Activated naive CD8-positive, alpha-beta T cell treated with anti-CD3 and anti-CD28 coated beads, Interleukin-2, amount 50 U/mL, for 24 hours (primary cell): ENCODE measurements at regions not wholly inside any gene's neighbourhood (a gene's known extent, or its start where the extent isn't known, plus 50 kb on each side); places are given as distances from the start of the nearest gene placed in this dataset.

ENCODE experiments used
- ATAC-seq: fragments of 150-1000 bp; cut with Tn5 transposase; one replicate; pipeline ENCODE4 v1.10.0; 2021
- DNase-seq: peaks from one replicate; pipeline ENCODE4 v3.0.0; 2021
- H3K27ac Mint-ChIP-seq: one replicate; pipeline ENCODE4 v1.8.0; 2021; ENCODE audit warnings: mild to moderate bottlenecking, mixed read lengths
- H3K27me3 Mint-ChIP-seq: one replicate; pipeline ENCODE4 v1.8.0; 2021; ENCODE audit warnings: mixed read lengths
- H3K36me3 Mint-ChIP-seq: one replicate; pipeline ENCODE4 v1.8.0; 2021; ENCODE audit warnings: low read depth, mixed read lengths
- H3K4me1 Mint-ChIP-seq: one replicate; pipeline ENCODE4 v1.8.0; 2021; ENCODE audit warnings: mixed read lengths
- H3K4me3 Mint-ChIP-seq: one replicate; pipeline ENCODE4 v1.8.0; 2021; ENCODE audit warnings: mild to moderate bottlenecking, moderate library complexity, mixed read lengths
- H3K9me3 Mint-ChIP-seq: one replicate; pipeline ENCODE4 v1.8.0; 2021; ENCODE audit warnings: mixed read lengths

DNA sequence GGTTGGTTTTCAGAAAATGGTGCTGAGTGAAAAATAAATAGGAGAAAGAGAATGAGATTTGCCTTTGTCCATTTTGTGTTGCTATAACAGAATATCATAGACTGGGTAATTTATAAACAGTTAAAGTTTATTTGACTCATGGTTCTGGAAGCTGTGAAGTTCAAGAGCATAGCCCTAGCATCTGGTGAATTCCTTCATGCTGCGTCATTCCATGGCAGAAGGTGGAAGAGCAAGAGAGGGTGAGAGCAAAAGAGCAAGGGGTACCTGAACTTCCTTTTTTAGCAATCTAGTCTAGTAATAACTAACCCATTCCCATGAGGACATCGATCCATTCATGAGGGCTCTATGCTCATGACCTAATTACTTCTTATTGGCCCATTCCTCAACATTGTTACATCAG, 209.1 kb upstream of the ZP4 start:
- no peaks in the 10 kb centered on the region for H3K4me1 Mint-ChIP-seq
- H3K4me3 Mint-ChIP-seq: no peak overlapping the region
- no peaks in the 10 kb centered on the region for H3K27me3 Mint-ChIP-seq
- H3K27ac Mint-ChIP-seq: no peak overlapping the region
- no peaks in the 10 kb centered on the region for H3K36me3 Mint-ChIP-seq
- DNase-seq: no peak
- ATAC-seq: no peak
- H3K9me3 Mint-ChIP-seq: peaks cover 4% of the 10 kb centered on the region

- no peaks in the 10 kb centered on the region for H3K36me3 Mint-ChIP-seq
- no peak overlapping the region for H3K27ac Mint-ChIP-seq
- no peak overlapping the region for H3K4me3 Mint-ChIP-seq
- H3K9me3 Mint-ChIP-seq: peaks cover 22% of the 10 kb centered on the region
- DNase-seq (no peak), ATAC-seq (no peak)
- no peaks in the 10 kb centered on the region for H3K4me1 Mint-ChIP-seq
- H3K27me3 Mint-ChIP-seq: no peaks in the 10 kb centered on the region
Measured at GRCh38 chr1:238089615-238090014, 198.9 kb upstream of the ZP4 start.

GRCh38 chr1:238088560-238089290, 198.0 kb upstream of the ZP4 start:
- H3K4me1 Mint-ChIP-seq: no peaks in the 10 kb centered on the region
- H3K36me3 Mint-ChIP-seq: no peaks in the 10 kb centered on the region
- no peak for ATAC-seq
- H3K4me3 Mint-ChIP-seq: no peak overlapping the region
- H3K27me3 Mint-ChIP-seq: no peaks in the 10 kb centered on the region
- H3K27ac Mint-ChIP-seq: no peak overlapping the region
- peaks cover 22% of the 10 kb centered on the region for H3K9me3 Mint-ChIP-seq
- DNase-seq: no peak

DNA sequence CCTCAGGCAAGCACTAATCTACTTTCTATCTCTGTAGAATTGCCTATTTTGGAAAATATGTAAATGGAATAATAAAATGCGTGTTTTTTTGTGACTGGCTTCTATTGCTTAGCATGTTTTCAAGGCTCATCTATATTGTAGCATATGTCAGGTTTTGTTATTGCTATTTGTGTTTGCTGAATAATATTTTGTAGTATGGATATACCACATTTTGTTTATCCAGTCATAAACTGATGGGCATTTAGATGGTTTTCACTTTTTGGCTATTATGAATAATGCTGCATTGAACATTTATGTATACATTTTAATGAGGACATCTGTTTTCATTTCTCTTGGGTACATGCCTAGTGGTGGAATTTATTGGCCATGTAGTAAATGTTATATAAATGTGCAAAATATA, 183.3 kb upstream of the ZP4 start:
- Mint-ChIP-seq H3K36me3 (no peaks in the 10 kb centered on the region), H3K27ac (no peak overlapping the region), H3K4me1 (no peaks in the 10 kb centered on the region), H3K27me3 (no peaks in the 10 kb centered on the region), H3K4me3 (no peak overlapping the region), H3K9me3 (peaks cover 17% of the 10 kb centered on the region)
- DNase-seq: no peak
- no peak for ATAC-seq

- no peaks in the 10 kb centered on the region for H3K4me1 Mint-ChIP-seq
- DNase-seq (no peak), ATAC-seq (no peak)
- no peaks in the 10 kb centered on the region for H3K27me3 Mint-ChIP-seq
- H3K9me3 Mint-ChIP-seq: peaks cover 8% of the 10 kb centered on the region
- H3K36me3 Mint-ChIP-seq: no peaks in the 10 kb centered on the region
- no peak overlapping the region for H3K27ac Mint-ChIP-seq
- H3K4me3 Mint-ChIP-seq: no peak overlapping the region
Measured at GRCh38 chr1:238071061-238071460, 180.3 kb upstream of the ZP4 start.

DNA sequence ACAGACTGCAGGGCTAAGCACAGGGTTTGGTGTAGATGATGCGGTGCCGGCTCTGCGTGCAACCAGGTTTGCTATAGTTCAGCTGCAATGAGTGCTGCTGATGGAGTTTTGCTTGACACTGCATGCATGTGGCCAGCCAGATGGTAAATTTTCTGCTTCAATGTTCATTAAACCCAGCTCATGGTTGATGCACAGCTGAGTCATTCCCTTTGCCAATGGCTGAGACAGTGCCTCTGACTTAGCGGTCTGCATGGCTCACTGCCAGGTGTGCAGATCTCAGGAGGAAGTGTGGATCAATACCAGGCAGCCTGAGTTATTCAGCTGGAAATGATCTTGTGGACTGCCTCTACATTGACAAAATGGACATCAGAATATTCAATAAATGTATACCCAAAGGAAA, 172.7 kb upstream of the ZP4 start:
- no peak for ATAC-seq
- H3K36me3 Mint-ChIP-seq: no peaks in the 10 kb centered on the region
- H3K9me3 Mint-ChIP-seq: peaks cover 6% of the 10 kb centered on the region
- no peak for DNase-seq
- no peak overlapping the region for H3K27ac Mint-ChIP-seq
- no peak overlapping the region for H3K4me3 Mint-ChIP-seq
- H3K4me1 Mint-ChIP-seq: no peaks in the 10 kb centered on the region
- no peaks in the 10 kb centered on the region for H3K27me3 Mint-ChIP-seq

- DNase-seq: no peak
- Mint-ChIP-seq H3K4me1 (no peaks in the 10 kb centered on the region), H3K27me3 (no peaks in the 10 kb centered on the region), H3K4me3 (no peak overlapping the region), H3K27ac (no peak overlapping the region), H3K36me3 (no peaks in the 10 kb centered on the region), H3K9me3 (peaks cover 6% of the 10 kb centered on the region)
- no peak for ATAC-seq
Measured at GRCh38 chr1:238061967-238062613, 171.4 kb upstream of the ZP4 start.

- no peaks in the 10 kb centered on the region for H3K4me1 Mint-ChIP-seq
- no peaks in the 10 kb centered on the region for H3K36me3 Mint-ChIP-seq
- H3K9me3 Mint-ChIP-seq: peaks cover 6% of the 10 kb centered on the region
Measured at GRCh38 chr1:238060061-238060460, 169.3 kb upstream of the ZP4 start.

GRCh38 chr1:238052496-238053266, 162.0 kb upstream of the ZP4 start:
- no peak overlapping the region for H3K27ac Mint-ChIP-seq
- DNase-seq: no peak
- H3K9me3 Mint-ChIP-seq: no peaks in the 10 kb centered on the region
- no peaks in the 10 kb centered on the region for H3K27me3 Mint-ChIP-seq
- no peak for ATAC-seq
- H3K36me3 Mint-ChIP-seq: no peaks in the 10 kb centered on the region
- H3K4me3 Mint-ChIP-seq: no peak overlapping the region
- no peaks in the 10 kb centered on the region for H3K4me1 Mint-ChIP-seq

More at GRCh38 chr1:238060061-238060460, 169.3 kb upstream of the ZP4 start:
- ATAC-seq: no peak
- no peak for DNase-seq
- Mint-ChIP-seq H3K4me3 (no peak overlapping the region), H3K27ac (no peak overlapping the region), H3K27me3 (no peaks in the 10 kb centered on the region)

- H3K4me3 Mint-ChIP-seq: no peak overlapping the region
- H3K36me3 Mint-ChIP-seq: no peaks in the 10 kb centered on the region
- no peaks in the 10 kb centered on the region for H3K4me1 Mint-ChIP-seq
- no peaks in the 10 kb centered on the region for H3K27me3 Mint-ChIP-seq
- H3K9me3 Mint-ChIP-seq: peaks cover 28% of the 10 kb centered on the region
- no peak for ATAC-seq
- H3K27ac Mint-ChIP-seq: no peak overlapping the region
- DNase-seq: no peak
Measured at GRCh38 chr1:238029126-238029525, 138.4 kb upstream of the ZP4 start.

GRCh38 chr1:238027366-238027765, 136.6 kb upstream of the ZP4 start:
- Mint-ChIP-seq H3K4me1 (no peaks in the 10 kb centered on the region), H3K9me3 (peaks cover 29% of the 10 kb centered on the region), H3K27ac (no peak overlapping the region)

GRCh38 chr1:238023137-238023536, 132.4 kb upstream of the ZP4 start:
- ATAC-seq (no peak), DNase-seq (no peak)
- no peak overlapping the region for H3K4me3 Mint-ChIP-seq
- peaks cover 10% of the 10 kb centered on the region for H3K9me3 Mint-ChIP-seq
- no peaks in the 10 kb centered on the region for H3K27me3 Mint-ChIP-seq
- H3K4me1 Mint-ChIP-seq: no peaks in the 10 kb centered on the region
- H3K36me3 Mint-ChIP-seq: no peaks in the 10 kb centered on the region
- H3K27ac Mint-ChIP-seq: no peak overlapping the region

More at GRCh38 chr1:238027366-238027765, 136.6 kb upstream of the ZP4 start:
- DNase-seq (no peak), ATAC-seq (no peak)
- no peak overlapping the region for H3K4me3 Mint-ChIP-seq
- H3K27me3 Mint-ChIP-seq: no peaks in the 10 kb centered on the region
- H3K36me3 Mint-ChIP-seq: no peaks in the 10 kb centered on the region

DNA sequence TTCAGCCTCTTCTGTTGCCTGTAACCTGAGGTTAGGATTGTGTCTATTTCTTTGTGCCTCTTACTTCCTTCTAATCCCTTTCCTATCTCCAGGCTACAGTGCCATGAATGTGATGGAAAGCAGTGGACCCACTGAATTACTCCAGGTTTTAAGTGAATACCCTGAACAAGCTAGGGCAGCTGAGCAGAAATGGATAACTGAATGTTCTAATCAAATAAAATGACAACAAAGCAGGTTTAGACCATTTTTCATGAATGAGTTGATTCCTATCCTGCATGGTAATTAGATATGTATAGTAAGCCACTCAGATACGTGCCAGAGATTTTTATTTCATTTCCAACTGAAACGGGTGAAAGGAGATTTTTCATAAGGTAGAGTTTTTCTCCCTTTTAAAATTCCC, 127.5 kb upstream of the ZP4 start:
- no peaks in the 10 kb centered on the region for H3K36me3 Mint-ChIP-seq
- peaks cover 5% of the 10 kb centered on the region for H3K9me3 Mint-ChIP-seq
- no peak overlapping the region for H3K4me3 Mint-ChIP-seq
- no peaks in the 10 kb centered on the region for H3K4me1 Mint-ChIP-seq
- ATAC-seq: no peak
- H3K27ac Mint-ChIP-seq: no peak overlapping the region
- DNase-seq: no peak
- H3K27me3 Mint-ChIP-seq: peaks cover 2% of the 10 kb centered on the region

DNA sequence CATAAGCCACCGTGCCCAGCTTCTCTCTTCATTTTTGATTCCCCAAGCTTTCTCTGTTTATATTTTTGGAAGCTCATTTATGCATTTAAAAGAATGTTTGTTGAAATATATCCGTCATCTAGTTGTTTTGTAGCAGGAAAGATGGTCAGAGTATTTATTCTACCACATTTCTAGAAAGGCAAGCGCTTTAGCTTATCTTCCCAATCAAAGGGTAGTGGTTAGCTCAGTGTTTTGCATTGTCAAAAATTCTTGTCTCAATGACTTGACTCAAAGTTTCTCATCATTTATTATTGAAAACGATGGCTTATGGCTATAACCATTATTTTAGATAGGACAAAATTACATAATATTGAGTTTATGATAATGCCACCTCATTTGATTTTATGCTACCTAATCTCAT, 116.1 kb upstream of the ZP4 start:
- Mint-ChIP-seq H3K4me3 (no peak overlapping the region), H3K4me1 (no peaks in the 10 kb centered on the region), H3K27me3 (no peaks in the 10 kb centered on the region), H3K36me3 (no peaks in the 10 kb centered on the region), H3K27ac (no peak overlapping the region), H3K9me3 (peaks cover 4% of the 10 kb centered on the region)
- no peak for ATAC-seq
- DNase-seq: no peak

GRCh38 chr1:238005116-238005515, 114.4 kb upstream of the ZP4 start:
- Mint-ChIP-seq H3K27ac (no peak overlapping the region), H3K27me3 (no peaks in the 10 kb centered on the region), H3K36me3 (no peaks in the 10 kb centered on the region), H3K4me1 (no peaks in the 10 kb centered on the region), H3K4me3 (no peak overlapping the region), H3K9me3 (peaks cover 4% of the 10 kb centered on the region)
- no peak for ATAC-seq
- DNase-seq: no peak
